Right atrium auricular region (tissue), 2 donors: ENCODE measurements at regions not wholly inside any gene's neighbourhood (a gene's known extent, or its start where the extent isn't known, plus 50 kb on each side); places are given as distances from the start of the nearest gene placed in this dataset.
A peak's percentile ranks its signal among the peaks of the same experiment; 100 is the strongest.

ENCODE experiments used
- DNase-seq: peaks from one replicate; pipeline ENCODE4 v3.0.0-alpha.2; 2019; ENCODE audit warnings: low spot score
- H3K27ac ChIP-seq, 2 donors: fragments of 200-600 bp; sonication (generic); 1 replicate in 1 of 2; 2 replicates in 1 of 2; pipeline ENCODE4 v1.5.1; 2016 to 2019
- H3K27me3 ChIP-seq, 2 donors: fragments of 200-600 bp; sonication (generic); one replicate each; pipeline versions ENCODE4 v1.5.1 to v1.6.0; 2017 to 2019
- H3K36me3 ChIP-seq: fragments of 200-600 bp; sonication (generic); one replicate; pipeline ENCODE4 v1.5.1; 2016
- H3K4me1 ChIP-seq, 2 donors: fragments of 200-600 bp; sonication (generic); one replicate each; pipeline versions ENCODE4 v1.5.1 to v1.6.0; 2017 to 2019
- H3K4me3 ChIP-seq, 2 donors: fragments of 200-600 bp; sonication (generic); 1 replicate in 1 of 2; 2 replicates in 1 of 2; pipeline ENCODE4 v1.5.1; 2017 to 2019; ENCODE audit warnings: mild to moderate bottlenecking in 1 of 2, moderate library complexity in 1 of 2
- H3K9me3 ChIP-seq, 2 donors: fragments of 200-600 bp; sonication (generic); one replicate each; pipeline ENCODE4 v1.5.1; 2019
- TF ChIP-seq, protein P1 (sequence below), 2 donors: fragments of 200-600 bp; sonication (generic); IDR thresholded peaks; one replicate each; pipeline ENCODE4 v1.5.1; 2019; ENCODE audit warnings: antibody characterized with exemption in 2 of 2

DNA sequence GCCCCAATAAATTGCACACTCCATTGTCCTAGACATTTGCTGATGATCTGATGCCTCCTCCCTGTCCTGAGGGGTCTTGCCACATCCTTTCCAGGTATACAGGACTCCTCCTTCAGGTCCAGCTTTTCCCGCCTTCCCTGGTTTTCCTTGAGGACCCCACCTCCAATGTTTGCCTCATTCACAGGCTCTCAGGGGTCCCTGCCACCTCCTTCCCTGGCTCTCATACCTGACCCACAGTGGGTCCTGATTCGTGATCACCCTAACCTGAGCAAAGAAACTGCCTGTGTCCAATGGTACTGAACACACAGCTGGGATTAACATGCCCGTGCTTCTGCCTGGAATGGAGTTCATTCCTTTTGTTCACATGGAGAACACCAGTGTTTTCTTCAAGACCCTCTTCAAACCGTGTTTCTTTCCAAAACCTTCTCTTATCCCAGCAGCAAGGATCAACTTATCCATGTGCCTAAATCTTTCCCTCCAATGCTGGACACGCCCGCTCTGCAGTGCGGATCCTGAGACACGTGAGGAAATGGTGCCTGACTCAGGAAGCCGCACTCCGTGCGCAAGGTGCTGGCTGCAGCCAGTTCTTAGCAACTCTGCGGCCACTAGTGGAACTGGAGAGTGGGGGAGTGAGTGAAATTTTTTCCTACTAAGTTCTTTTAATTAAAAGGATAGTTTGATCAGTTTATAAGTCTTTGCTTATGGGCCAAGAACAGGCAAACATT is 354.6 kb upstream of the SHH start:
- no peak overlapping the region for H3K27ac ChIP-seq
- DNase-seq, result peak; percentile 52
- no peaks in the 10 kb centered on the region for H3K4me1 ChIP-seq
- no peaks in the 10 kb centered on the region for H3K27me3 ChIP-seq
- H3K4me3 ChIP-seq, result no peak overlapping the region
- no peaks in the 10 kb centered on the region for H3K36me3 ChIP-seq
- no peaks in the 10 kb centered on the region for H3K9me3 ChIP-seq
- TF ChIP-seq, protein P1, sequence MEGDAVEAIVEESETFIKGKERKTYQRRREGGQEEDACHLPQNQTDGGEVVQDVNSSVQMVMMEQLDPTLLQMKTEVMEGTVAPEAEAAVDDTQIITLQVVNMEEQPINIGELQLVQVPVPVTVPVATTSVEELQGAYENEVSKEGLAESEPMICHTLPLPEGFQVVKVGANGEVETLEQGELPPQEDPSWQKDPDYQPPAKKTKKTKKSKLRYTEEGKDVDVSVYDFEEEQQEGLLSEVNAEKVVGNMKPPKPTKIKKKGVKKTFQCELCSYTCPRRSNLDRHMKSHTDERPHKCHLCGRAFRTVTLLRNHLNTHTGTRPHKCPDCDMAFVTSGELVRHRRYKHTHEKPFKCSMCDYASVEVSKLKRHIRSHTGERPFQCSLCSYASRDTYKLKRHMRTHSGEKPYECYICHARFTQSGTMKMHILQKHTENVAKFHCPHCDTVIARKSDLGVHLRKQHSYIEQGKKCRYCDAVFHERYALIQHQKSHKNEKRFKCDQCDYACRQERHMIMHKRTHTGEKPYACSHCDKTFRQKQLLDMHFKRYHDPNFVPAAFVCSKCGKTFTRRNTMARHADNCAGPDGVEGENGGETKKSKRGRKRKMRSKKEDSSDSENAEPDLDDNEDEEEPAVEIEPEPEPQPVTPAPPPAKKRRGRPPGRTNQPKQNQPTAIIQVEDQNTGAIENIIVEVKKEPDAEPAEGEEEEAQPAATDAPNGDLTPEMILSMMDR (IDR thresholded peaks at IDR 0.05), result no peak

GRCh38 chr7:156163747-156164146 is 351.5 kb upstream of the SHH start:
- DNase-seq, result peak; percentile 34
- H3K4me3 ChIP-seq, result no peak overlapping the region
- TF ChIP-seq, protein P1 (IDR thresholded peaks at IDR 0.05), result no peak
- H3K27ac ChIP-seq, result no peak overlapping the region
- no peaks in the 10 kb centered on the region for H3K9me3 ChIP-seq
- no peaks in the 10 kb centered on the region for H3K36me3 ChIP-seq
- no peaks in the 10 kb centered on the region for H3K27me3 ChIP-seq
- H3K4me1 ChIP-seq, result no peaks in the 10 kb centered on the region

- H3K36me3 ChIP-seq, result no peaks in the 10 kb centered on the region
- DNase-seq, result peak; percentile 46
- H3K9me3 ChIP-seq, result no peaks in the 10 kb centered on the region
- H3K27me3 ChIP-seq, result no peaks in the 10 kb centered on the region
- TF ChIP-seq, protein P1 (IDR thresholded peaks at IDR 0.05), result no peak
- no peaks in the 10 kb centered on the region for H3K4me1 ChIP-seq
- no peak overlapping the region for H3K4me3 ChIP-seq
- no peak overlapping the region for H3K27ac ChIP-seq
These were observed 350.2 kb upstream of the SHH start for GRCh38 chr7:156162451-156162850.

GRCh38 chr7:156160811-156161210 is 348.5 kb upstream of the SHH start:
- Histone ChIP-seq H3K4me1 (no peaks in the 10 kb centered on the region), H3K36me3 (no peaks in the 10 kb centered on the region), H3K4me3 (no peak overlapping the region), H3K9me3 (no peaks in the 10 kb centered on the region), H3K27me3 (no peaks in the 10 kb centered on the region), H3K27ac (no peak overlapping the region)
- TF ChIP-seq, protein P1 (IDR thresholded peaks at IDR 0.05), result no peak
- peak; percentile 23 for DNase-seq

DNA sequence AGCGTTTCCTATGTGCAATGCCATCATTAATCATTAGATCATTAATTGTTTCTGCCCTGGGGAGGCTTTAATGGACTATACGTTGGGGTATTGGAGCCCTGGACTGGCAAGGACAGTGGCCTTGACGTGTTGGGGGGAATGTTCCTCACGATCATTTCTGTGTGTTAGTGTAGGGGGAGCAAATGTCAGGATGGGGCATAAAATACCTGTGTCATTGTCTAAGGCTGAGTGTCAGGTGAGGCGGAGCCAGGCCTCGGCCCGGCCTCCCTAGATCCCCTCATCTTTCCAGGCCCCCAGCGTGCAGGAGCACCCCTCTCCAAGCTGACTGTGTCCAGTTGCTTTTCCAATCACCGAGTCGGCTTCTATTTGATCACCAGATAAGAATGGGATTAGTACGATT is 346.4 kb upstream of the SHH start:
- TF ChIP-seq, protein P1 (IDR thresholded peaks at IDR 0.05), result no peak
- H3K9me3 ChIP-seq, result no peaks in the 10 kb centered on the region
- no peak overlapping the region for H3K27ac ChIP-seq
- no peak overlapping the region for H3K4me3 ChIP-seq
- H3K27me3 ChIP-seq, result no peaks in the 10 kb centered on the region
- no peaks in the 10 kb centered on the region for H3K4me1 ChIP-seq
- peak; percentile 43 for DNase-seq
- H3K36me3 ChIP-seq, result no peaks in the 10 kb centered on the region

GRCh38 chr7:156158213-156158612 is 345.9 kb upstream of the SHH start:
- H3K27me3 ChIP-seq, result no peaks in the 10 kb centered on the region
- no peaks in the 10 kb centered on the region for H3K9me3 ChIP-seq
- peak; percentile 53 for DNase-seq
- no peak overlapping the region for H3K27ac ChIP-seq
- H3K36me3 ChIP-seq, result no peaks in the 10 kb centered on the region
- no peak overlapping the region for H3K4me3 ChIP-seq
- TF ChIP-seq, protein P1 (IDR thresholded peaks at IDR 0.05), result no peak
- H3K4me1 ChIP-seq, result no peaks in the 10 kb centered on the region
